H9 (cell line): ENCODE measurements at regions not wholly inside any gene's neighbourhood (a gene's known extent, or its start where the extent isn't known, plus 50 kb on each side); places are given as distances from the start of the nearest gene placed in this dataset.

ENCODE experiments used
- DNase-seq: peaks from one replicate; pipeline ENCODE4 v3.0.0-alpha.2; 2017
- H2AFZ ChIP-seq: one replicate; pipeline ENCODE4 v1.6.1; 2013; ENCODE audit warnings: mild to moderate bottlenecking, low read length, control low read depth, moderate library complexity
- H2AK5ac ChIP-seq: 2 replicates; pipeline ENCODE4 v1.6.1; 2013; ENCODE audit warnings: low read length, control low read depth, mixed read lengths; ENCODE audit not compliant: insufficient read length
- H2BK120ac ChIP-seq: one replicate; pipeline ENCODE4 v1.6.1; 2013; ENCODE audit warnings: low read depth, mild to moderate bottlenecking, low read length, control low read depth, inconsistent platforms; ENCODE audit not compliant: poor library complexity, severe bottlenecking
- H2BK12ac ChIP-seq: 2 replicates; pipeline ENCODE4 v1.6.1; 2013; ENCODE audit warnings: low read length, control low read depth, mixed read lengths, low read depth; ENCODE audit not compliant: insufficient read length
- H2BK15ac ChIP-seq: 2 replicates; pipeline ENCODE4 v1.6.1; 2013; ENCODE audit warnings: low read depth, low read length, control low read depth
- H2BK20ac ChIP-seq: one replicate; pipeline ENCODE4 v1.6.1; 2013; ENCODE audit warnings: low read depth, mild to moderate bottlenecking, low read length, control low read depth, inconsistent platforms; ENCODE audit not compliant: poor library complexity, severe bottlenecking
- H2BK5ac ChIP-seq: 2 replicates; pipeline ENCODE4 v1.6.1; 2013; ENCODE audit warnings: low read length, control low read depth, mixed read lengths; ENCODE audit not compliant: insufficient read length
- H3K14ac ChIP-seq: 2 replicates; pipeline ENCODE4 v1.6.1; 2013; ENCODE audit warnings: low read length, control low read depth; ENCODE audit not compliant: insufficient read depth
- H3K18ac ChIP-seq: 2 replicates; pipeline ENCODE4 v1.6.1; 2013; ENCODE audit warnings: low read depth, mild to moderate bottlenecking, mixed read lengths, low read length, control low read depth; ENCODE audit not compliant: insufficient read length
- H3K23ac ChIP-seq: 2 replicates; pipeline ENCODE4 v1.6.1; 2013; ENCODE audit warnings: low read length, control low read depth, mixed read lengths, low read depth; ENCODE audit not compliant: insufficient read length
- H3K23me2 ChIP-seq: 2 replicates; pipeline ENCODE4 v1.6.1; 2013; ENCODE audit warnings: low read depth, mild to moderate bottlenecking, mixed read lengths, low read length, control low read depth; ENCODE audit not compliant: insufficient read length, poor library complexity, severe bottlenecking
- H3K27ac ChIP-seq: 2 replicates; pipeline ENCODE4 v1.5.1; 2013; ENCODE audit warnings: low read length, control low read depth, mixed read lengths, low read depth; ENCODE audit not compliant: insufficient read length
- H3K27me3 ChIP-seq: 2 replicates; pipeline ENCODE4 v1.6.1; 2013; ENCODE audit warnings: low read length, control low read depth, inconsistent platforms; ENCODE audit not compliant: insufficient read depth
- H3K4ac ChIP-seq: 2 replicates; pipeline ENCODE4 v1.6.1; 2013; ENCODE audit warnings: low read depth, mild to moderate bottlenecking, control low read depth, inconsistent platforms, low read length, moderate library complexity
- H3K4me1 ChIP-seq: 2 replicates; pipeline ENCODE4 v1.6.1; 2013; ENCODE audit warnings: low read length, control low read depth, inconsistent platforms; ENCODE audit not compliant: insufficient read depth
- H3K4me2 ChIP-seq: 2 replicates; pipeline ENCODE4 v1.6.1; 2013; ENCODE audit warnings: low read length, control low read depth, mixed read lengths; ENCODE audit not compliant: insufficient read length, insufficient read depth
- H3K56ac ChIP-seq: 2 replicates; pipeline ENCODE4 v1.6.1; 2013; ENCODE audit warnings: low read depth, mild to moderate bottlenecking, mixed read lengths, low read length, control low read depth; ENCODE audit not compliant: insufficient read length
- H3K79me1 ChIP-seq: 2 replicates; pipeline ENCODE4 v1.6.1; 2013; ENCODE audit warnings: low read depth, mild to moderate bottlenecking, moderate library complexity, low read length, control low read depth, inconsistent platforms; ENCODE audit not compliant: insufficient read depth, poor library complexity, severe bottlenecking
- H3K79me2 ChIP-seq: 2 replicates; pipeline ENCODE4 v1.6.1; 2013; ENCODE audit warnings: low read length, control low read depth, inconsistent platforms; ENCODE audit not compliant: insufficient read depth
- H3K9ac ChIP-seq: 2 replicates; pipeline ENCODE4 v1.6.1; 2013; ENCODE audit warnings: low read length, control low read depth, mixed read lengths; ENCODE audit not compliant: insufficient read length; ENCODE audit errors: extremely low read depth
- H3K9me3 ChIP-seq: one replicate; pipeline ENCODE4 v1.6.1; 2013; ENCODE audit warnings: low read depth, low read length, inconsistent platforms; ENCODE audit not compliant: control insufficient read depth
- H3T11ph ChIP-seq: one replicate; pipeline ENCODE4 v1.6.1; 2013; ENCODE audit warnings: mild to moderate bottlenecking, low read length, control low read depth, inconsistent platforms
- H4K20me1 ChIP-seq: one replicate; pipeline ENCODE4 v1.6.1; 2013; ENCODE audit not compliant: control insufficient read depth, insufficient read length, insufficient read depth
- H4K5ac ChIP-seq: 2 replicates; pipeline ENCODE4 v1.6.1; 2013; ENCODE audit warnings: low read depth, mild to moderate bottlenecking, mixed read lengths, low read length, control low read depth; ENCODE audit not compliant: insufficient read length
- H4K8ac ChIP-seq: replicated peaks from 2 replicates; pipeline ENCODE4 v1.6.1; 2013; ENCODE audit warnings: low read length, control low read depth, mixed read lengths, low read depth; ENCODE audit not compliant: insufficient read length
- H4K91ac ChIP-seq: 2 replicates; pipeline ENCODE4 v1.6.1; 2013; ENCODE audit warnings: low read depth, mild to moderate bottlenecking, moderate library complexity, mixed read lengths, low read length, control low read depth; ENCODE audit not compliant: insufficient read length
- H3K27ac Mint-ChIP-seq, 3 experiments: 2 replicates in 2 of 3; 3 replicates in 1 of 3; pipeline ENCODE4 v1.8.0; 2020 to 2021; ENCODE audit warnings: mixed read lengths in 3 of 3, mild to moderate bottlenecking in 1 of 3, moderate library complexity in 1 of 3
- H3K27me3 Mint-ChIP-seq: 2 replicates; pipeline ENCODE4 v1.8.0; 2021; ENCODE audit warnings: low read depth, mild to moderate bottlenecking, moderate library complexity, mixed read lengths
- H3K36me3 Mint-ChIP-seq, 3 experiments: 2 replicates in 2 of 3; 3 replicates in 1 of 3; pipeline ENCODE4 v1.8.0; 2020 to 2021; ENCODE audit warnings: low read depth in 3 of 3, mixed read lengths in 3 of 3; ENCODE audit not compliant: insufficient read depth in 1 of 3
- H3K4me1 Mint-ChIP-seq, 2 experiments: 2 replicates each; pipeline ENCODE4 v1.8.0; 2020; ENCODE audit warnings: mixed read lengths in 2 of 2
- H3K4me3 Mint-ChIP-seq, 2 experiments: 2 replicates in 1 of 2; 3 replicates in 1 of 2; pipeline ENCODE4 v1.8.0; 2020 to 2021; ENCODE audit warnings: mild to moderate bottlenecking in 2 of 2, mixed read lengths in 2 of 2, moderate library complexity in 1 of 2
- H3K9me3 Mint-ChIP-seq, 2 experiments: 2 replicates in 1 of 2; 3 replicates in 1 of 2; pipeline ENCODE4 v1.8.0; 2020; ENCODE audit warnings: mild to moderate bottlenecking in 2 of 2, mixed read lengths in 2 of 2, moderate library complexity in 1 of 2
- TF ChIP-seq, protein P1 (sequence below): fragments of 200-600 bp; sonication (generic); conservative IDR thresholded peaks from 3 replicates; pipeline ENCODE4 v1.8.0; 2021; ENCODE audit warnings: antibody characterized with exemption, mild to moderate bottlenecking

DNA sequence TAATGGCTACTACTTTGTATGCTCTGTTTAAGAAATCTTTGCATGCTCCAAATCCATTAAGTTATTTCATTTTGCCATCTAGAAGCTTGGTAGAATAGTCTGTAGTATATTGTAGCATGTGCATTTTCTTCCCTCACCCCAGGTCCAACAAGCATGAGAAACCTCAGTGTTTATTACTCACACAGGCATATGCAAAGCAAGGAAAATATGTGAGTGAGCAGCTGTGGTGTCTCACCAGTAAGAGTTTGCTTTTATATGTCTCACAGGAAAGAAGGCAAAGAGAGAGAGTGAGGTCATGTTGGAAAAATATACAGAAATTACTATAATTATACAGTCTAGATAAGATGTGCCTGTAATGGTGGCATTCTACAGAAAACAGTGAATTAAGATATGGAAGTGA is 312.5 kb downstream of the C3orf38 start:
- Histone ChIP-seq H2BK5ac (no peak overlapping the region), H4K5ac (no peak overlapping the region), H4K91ac (no peak overlapping the region), H2AFZ (no peak overlapping the region), H3K27ac (no peak overlapping the region), H4K8ac (no peak overlapping the region), H3K79me2 (no peaks in the 10 kb centered on the region), H2BK12ac (no peak overlapping the region), H3K4me1 (no peaks in the 10 kb centered on the region), H3K18ac (no peak overlapping the region), H3K27me3 (no peaks in the 10 kb centered on the region), H2AK5ac (no peak overlapping the region), H4K20me1 (no peaks in the 10 kb centered on the region), H3K23ac (no peak overlapping the region), H2BK15ac (no peak overlapping the region), H3T11ph (no peak overlapping the region), H3K79me1 (no peaks in the 10 kb centered on the region), H3K4me2 (no peak overlapping the region), H3K9me3 (no peaks in the 10 kb centered on the region), H3K23me2 (no peaks in the 10 kb centered on the region), H3K9ac (no peak overlapping the region), H3K14ac (no peak overlapping the region), H2BK120ac (no peak overlapping the region), H3K56ac (no peak overlapping the region), H2BK20ac (no peak overlapping the region), H3K4ac (no peak overlapping the region)
- no peak overlapping the region for H3K27ac Mint-ChIP-seq
- H3K36me3 Mint-ChIP-seq: no peaks in the 10 kb centered on the region
- H3K4me1 Mint-ChIP-seq: no peaks in the 10 kb centered on the region
- H3K27me3 Mint-ChIP-seq: no peaks in the 10 kb centered on the region; the same call in 1 of the 2 replicates
- TF ChIP-seq, protein P1, sequence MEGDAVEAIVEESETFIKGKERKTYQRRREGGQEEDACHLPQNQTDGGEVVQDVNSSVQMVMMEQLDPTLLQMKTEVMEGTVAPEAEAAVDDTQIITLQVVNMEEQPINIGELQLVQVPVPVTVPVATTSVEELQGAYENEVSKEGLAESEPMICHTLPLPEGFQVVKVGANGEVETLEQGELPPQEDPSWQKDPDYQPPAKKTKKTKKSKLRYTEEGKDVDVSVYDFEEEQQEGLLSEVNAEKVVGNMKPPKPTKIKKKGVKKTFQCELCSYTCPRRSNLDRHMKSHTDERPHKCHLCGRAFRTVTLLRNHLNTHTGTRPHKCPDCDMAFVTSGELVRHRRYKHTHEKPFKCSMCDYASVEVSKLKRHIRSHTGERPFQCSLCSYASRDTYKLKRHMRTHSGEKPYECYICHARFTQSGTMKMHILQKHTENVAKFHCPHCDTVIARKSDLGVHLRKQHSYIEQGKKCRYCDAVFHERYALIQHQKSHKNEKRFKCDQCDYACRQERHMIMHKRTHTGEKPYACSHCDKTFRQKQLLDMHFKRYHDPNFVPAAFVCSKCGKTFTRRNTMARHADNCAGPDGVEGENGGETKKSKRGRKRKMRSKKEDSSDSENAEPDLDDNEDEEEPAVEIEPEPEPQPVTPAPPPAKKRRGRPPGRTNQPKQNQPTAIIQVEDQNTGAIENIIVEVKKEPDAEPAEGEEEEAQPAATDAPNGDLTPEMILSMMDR: no peak
- H3K9me3 Mint-ChIP-seq: no peaks in the 10 kb centered on the region; a peak in 1 of 5 replicates
- H3K4me3 Mint-ChIP-seq: no peak overlapping the region
- no peak for DNase-seq
